Transverse colon (tissue), 4 donors: ENCODE measurements at regions not wholly inside any gene's neighbourhood (a gene's known extent, or its start where the extent isn't known, plus 50 kb on each side); places are given as distances from the start of the nearest gene placed in this dataset.

Experiments
- EP300 ChIP-seq: sonication (generic); formaldehyde crosslinking; IDR thresholded peaks from one replicate; pipeline ENCODE4 v1.6.1; 2017; ENCODE audit warnings: antibody characterized with exemption, low read depth
- POLR2A ChIP-seq: fragments of 450-650 bp; IDR thresholded peaks from one replicate; pipeline ENCODE4 v1.6.1; 2016; ENCODE audit warnings: antibody characterized with exemption, mild to moderate bottlenecking, moderate library complexity
- POLR2AphosphoS5 ChIP-seq, 3 donors: sonication (generic); formaldehyde crosslinking; IDR thresholded peaks; one replicate each; pipeline ENCODE4 v1.6.1; 2016; ENCODE audit warnings: antibody characterized with exemption in 3 of 3
- TF ChIP-seq, protein P1 (sequence below), 5 experiments: fragments of 200-600 bp in 3 of 5; fragments of 450-650 bp in 2 of 5; sonication (generic) in 3 of 5; IDR thresholded peaks; 1 replicate in 2 of 5; 2 replicates in 3 of 5; pipeline ENCODE4 v1.5.1; 2016 to 2017; ENCODE audit warnings: antibody characterized with exemption in 5 of 5, inconsistent platforms in 3 of 5, mild to moderate bottlenecking in 2 of 5, moderate library complexity in 1 of 5

DNA sequence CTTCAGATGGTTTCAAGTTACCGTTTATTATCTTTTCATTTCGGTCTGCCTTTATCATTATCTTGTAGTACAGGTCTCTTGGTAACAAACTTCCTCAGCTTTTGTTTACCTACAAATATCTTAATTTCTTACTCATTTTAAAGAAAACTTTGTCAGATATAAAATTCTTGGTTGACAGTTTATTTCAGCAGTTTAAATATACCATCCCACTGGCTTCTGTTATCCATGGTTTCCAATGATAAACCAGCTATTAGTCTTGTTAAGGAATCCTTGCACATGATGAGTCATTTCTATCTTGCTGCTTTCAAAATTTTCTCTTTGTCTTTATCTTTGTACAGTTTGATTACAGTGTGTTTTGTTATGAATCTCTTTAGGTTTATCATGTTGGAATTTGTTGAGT, 308.3 kb upstream of the SPRY2 start:
- TF ChIP-seq, protein P1, sequence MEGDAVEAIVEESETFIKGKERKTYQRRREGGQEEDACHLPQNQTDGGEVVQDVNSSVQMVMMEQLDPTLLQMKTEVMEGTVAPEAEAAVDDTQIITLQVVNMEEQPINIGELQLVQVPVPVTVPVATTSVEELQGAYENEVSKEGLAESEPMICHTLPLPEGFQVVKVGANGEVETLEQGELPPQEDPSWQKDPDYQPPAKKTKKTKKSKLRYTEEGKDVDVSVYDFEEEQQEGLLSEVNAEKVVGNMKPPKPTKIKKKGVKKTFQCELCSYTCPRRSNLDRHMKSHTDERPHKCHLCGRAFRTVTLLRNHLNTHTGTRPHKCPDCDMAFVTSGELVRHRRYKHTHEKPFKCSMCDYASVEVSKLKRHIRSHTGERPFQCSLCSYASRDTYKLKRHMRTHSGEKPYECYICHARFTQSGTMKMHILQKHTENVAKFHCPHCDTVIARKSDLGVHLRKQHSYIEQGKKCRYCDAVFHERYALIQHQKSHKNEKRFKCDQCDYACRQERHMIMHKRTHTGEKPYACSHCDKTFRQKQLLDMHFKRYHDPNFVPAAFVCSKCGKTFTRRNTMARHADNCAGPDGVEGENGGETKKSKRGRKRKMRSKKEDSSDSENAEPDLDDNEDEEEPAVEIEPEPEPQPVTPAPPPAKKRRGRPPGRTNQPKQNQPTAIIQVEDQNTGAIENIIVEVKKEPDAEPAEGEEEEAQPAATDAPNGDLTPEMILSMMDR (IDR thresholded peaks at IDR 0.05): no peak
- no peak for TF ChIP-seq POLR2A
- no peak for TF ChIP-seq EP300
- TF ChIP-seq POLR2AphosphoS5 (IDR thresholded peaks at IDR 0.05): no peak
